Naive B cell (primary cell): ENCODE measurements at regions not wholly inside any gene's neighbourhood (a gene's known extent, or its start where the extent isn't known, plus 50 kb on each side); places are given as distances from the start of the nearest gene placed in this dataset.

Source experiments
- ATAC-seq, 2 donors: fragments of 150-1000 bp; cut with Tn5 transposase; 2 replicates each; pipeline ENCODE4 v1.10.0; 2021; ENCODE audit warnings: low read depth in 2 of 2, mild to moderate bottlenecking in 2 of 2, moderate library complexity in 2 of 2
- DNase-seq: peaks from one replicate; pipeline ENCODE4 v3.0.0; 2022
- H3K27ac Mint-ChIP-seq, 6 donors: one replicate each; pipeline ENCODE4 v1.8.0; 2020 to 2022; ENCODE audit warnings: mild to moderate bottlenecking in 6 of 6, mixed read lengths in 6 of 6, moderate library complexity in 5 of 6, inconsistent platforms in 2 of 6
- H3K27me3 Mint-ChIP-seq, 3 donors: one replicate each; pipeline ENCODE4 v1.8.0; 2021 to 2022; ENCODE audit warnings: mixed read lengths in 3 of 3, mild to moderate bottlenecking in 1 of 3
- H3K36me3 Mint-ChIP-seq, 2 donors: one replicate each; pipeline ENCODE4 v1.8.0; 2020 to 2022; ENCODE audit warnings: mixed read lengths in 2 of 2, inconsistent platforms in 1 of 2, mild to moderate bottlenecking in 1 of 2
- H3K4me1 Mint-ChIP-seq, 3 donors: one replicate each; pipeline ENCODE4 v1.8.0; 2020 to 2022; ENCODE audit warnings: mixed read lengths in 3 of 3, inconsistent platforms in 1 of 3, mild to moderate bottlenecking in 1 of 3, moderate library complexity in 1 of 3
- H3K4me3 Mint-ChIP-seq, 8 donors: one replicate each; pipeline ENCODE4 v1.8.0; 2020 to 2022; ENCODE audit warnings: mild to moderate bottlenecking in 8 of 8, mixed read lengths in 8 of 8, moderate library complexity in 8 of 8, inconsistent platforms in 2 of 8
- H3K9me3 Mint-ChIP-seq, 7 donors: one replicate each; pipeline ENCODE4 v1.8.0; 2020 to 2022; ENCODE audit warnings: mixed read lengths in 7 of 7, mild to moderate bottlenecking in 5 of 7, inconsistent platforms in 2 of 7, moderate library complexity in 1 of 7

DNA sequence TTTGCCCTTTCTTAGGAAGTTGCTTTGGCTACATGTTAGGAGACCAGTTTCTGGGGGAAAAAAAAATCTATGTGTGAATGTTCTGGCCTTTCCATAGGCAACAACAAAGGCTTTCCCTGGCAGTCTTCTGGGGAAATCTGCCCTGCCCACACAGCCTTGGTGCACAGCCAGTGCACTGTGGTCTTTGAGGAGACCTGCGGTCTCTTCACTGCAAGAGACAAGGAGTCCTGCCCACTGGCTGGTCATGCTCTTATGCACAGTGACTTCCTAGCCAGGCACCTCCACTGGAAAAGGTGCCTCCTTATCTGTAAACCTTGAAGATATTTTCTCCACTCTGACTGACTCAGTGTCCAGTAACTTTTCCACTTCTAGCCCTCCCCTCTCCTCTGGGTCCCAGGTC is 155.1 kb downstream of the SUCLA2 start:
- ATAC-seq (no peak), DNase-seq (no peak)
- H3K36me3 Mint-ChIP-seq, result no peaks in the 10 kb centered on the region
- H3K27ac Mint-ChIP-seq, result no peak overlapping the region
- H3K9me3 Mint-ChIP-seq, result peaks cover 0 to 7% (median 0%) of the 10 kb centered on the region in 7 donors
- no peak overlapping the region for H3K4me3 Mint-ChIP-seq
- H3K4me1 Mint-ChIP-seq, result no peaks in the 10 kb centered on the region
- peaks cover 0 to 9% (median 0%) of the 10 kb centered on the region in 3 donors for H3K27me3 Mint-ChIP-seq

DNA sequence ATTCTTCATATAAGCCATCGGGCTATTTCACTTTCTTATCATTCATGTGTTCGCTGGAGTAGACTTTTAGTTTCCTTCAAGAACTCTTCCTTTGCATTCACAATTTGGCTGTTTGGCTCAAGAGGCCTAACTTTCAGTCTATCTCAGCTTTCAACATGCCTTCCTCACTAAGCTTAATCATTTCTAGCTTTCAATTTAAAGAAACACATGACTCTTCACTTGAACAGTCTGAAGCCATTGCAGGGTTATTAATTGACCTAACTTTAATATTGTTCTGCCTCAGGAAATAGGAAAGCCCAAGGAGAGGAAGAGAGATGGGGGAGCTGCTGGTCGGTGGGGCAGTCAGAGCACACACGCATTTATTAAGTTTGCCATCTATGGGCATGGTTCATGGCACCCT is 158.1 kb downstream of the SUCLA2 start:
- no peaks in the 10 kb centered on the region for H3K9me3 Mint-ChIP-seq
- ATAC-seq, result no peak
- no peaks in the 10 kb centered on the region for H3K27me3 Mint-ChIP-seq
- H3K27ac Mint-ChIP-seq, result no peak overlapping the region
- DNase-seq, result no peak
- H3K36me3 Mint-ChIP-seq, result no peaks in the 10 kb centered on the region
- no peak overlapping the region for H3K4me3 Mint-ChIP-seq
- no peaks in the 10 kb centered on the region for H3K4me1 Mint-ChIP-seq

DNA sequence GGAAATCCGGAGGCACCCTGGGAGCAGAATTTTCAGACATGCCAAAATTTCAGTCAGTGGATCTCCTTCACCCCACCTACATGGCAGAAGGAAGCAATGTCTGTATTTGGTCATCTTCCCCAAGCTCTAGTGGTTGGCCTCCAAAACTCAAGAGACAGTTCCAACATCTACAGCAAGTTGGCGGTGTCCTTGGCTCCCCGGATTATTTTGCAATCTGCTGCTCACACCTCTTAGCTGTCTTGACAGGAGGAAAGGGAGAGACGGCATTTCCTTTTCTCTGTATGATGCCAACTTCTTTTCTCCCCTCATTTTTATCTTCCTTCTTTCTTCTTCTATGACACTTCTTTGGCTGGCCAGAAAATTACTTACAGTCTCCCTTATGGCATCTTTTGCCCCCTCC is 159.9 kb downstream of the SUCLA2 start:
- Mint-ChIP-seq H3K9me3 (no peaks in the 10 kb centered on the region), H3K4me1 (no peaks in the 10 kb centered on the region), H3K27ac (no peak overlapping the region), H3K36me3 (no peaks in the 10 kb centered on the region), H3K4me3 (no peak overlapping the region), H3K27me3 (no peaks in the 10 kb centered on the region)
- DNase-seq (no peak), ATAC-seq (no peak)

- ATAC-seq (no peak), DNase-seq (no peak)
- Mint-ChIP-seq H3K36me3 (no peaks in the 10 kb centered on the region), H3K4me1 (no peaks in the 10 kb centered on the region), H3K4me3 (no peak overlapping the region), H3K27me3 (peaks cover 0 to 4% (median 0%) of the 10 kb centered on the region in 3 donors), H3K27ac (no peak overlapping the region), H3K9me3 (no peaks in the 10 kb centered on the region)
These were observed 163.2 kb downstream of the SUCLA2 start for GRCh38 chr13:47837906-47838305.

- ATAC-seq (no peak), DNase-seq (no peak)
- Mint-ChIP-seq H3K27ac (peak overlapping the region in 1 of 6 donors; percentile 10), H3K27me3 (peaks cover 0 to 4% (median 0%) of the 10 kb centered on the region in 3 donors), H3K4me3 (no peak overlapping the region), H3K4me1 (no peaks in the 10 kb centered on the region), H3K9me3 (no peaks in the 10 kb centered on the region), H3K36me3 (no peaks in the 10 kb centered on the region)
These were observed 163.8 kb downstream of the SUCLA2 start for GRCh38 chr13:47837104-47837880.

- Mint-ChIP-seq H3K27me3 (peaks cover 0 to 4% (median 0%) of the 10 kb centered on the region in 3 donors), H3K4me3 (no peak overlapping the region)
These were observed 165.4 kb downstream of the SUCLA2 start for GRCh38 chr13:47835470-47836228.

DNA sequence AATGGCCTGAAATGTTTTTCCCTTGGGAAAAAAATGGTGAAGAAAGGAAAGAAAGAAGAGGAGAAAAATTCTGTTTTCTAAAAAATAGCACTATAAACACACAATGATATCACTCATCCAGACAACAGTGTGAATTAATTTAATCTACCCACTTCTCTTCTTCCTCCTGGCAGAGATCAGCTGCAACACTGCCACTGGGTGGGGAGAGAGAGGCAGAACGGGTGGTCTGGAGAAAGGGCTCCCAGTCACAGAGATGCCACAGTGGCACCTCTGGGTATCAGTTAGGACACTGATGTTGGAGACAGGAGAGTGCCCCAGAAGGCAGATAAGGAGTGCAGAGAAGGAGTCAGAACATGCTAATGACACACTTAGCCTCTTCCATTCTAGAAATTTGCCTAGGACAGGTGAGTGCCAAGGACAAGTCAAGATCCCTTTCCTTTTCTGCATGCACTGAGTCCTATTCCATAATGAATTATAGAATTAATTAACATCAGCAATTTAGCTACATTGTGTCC is 168.6 kb downstream of the SUCLA2 start:
- no peak overlapping the region for H3K4me3 Mint-ChIP-seq
- no peak for DNase-seq
- no peaks in the 10 kb centered on the region for H3K4me1 Mint-ChIP-seq
- no peaks in the 10 kb centered on the region for H3K9me3 Mint-ChIP-seq
- no peaks in the 10 kb centered on the region for H3K36me3 Mint-ChIP-seq
- H3K27me3 Mint-ChIP-seq, result peaks cover 0 to 4% (median 0%) of the 10 kb centered on the region in 3 donors
- ATAC-seq, result no peak
- H3K27ac Mint-ChIP-seq, result no peak overlapping the region

More at GRCh38 chr13:47835470-47836228, 165.4 kb downstream of the SUCLA2 start:
- Mint-ChIP-seq H3K36me3 (no peaks in the 10 kb centered on the region), H3K4me1 (no peaks in the 10 kb centered on the region), H3K27ac (no peak overlapping the region), H3K9me3 (no peaks in the 10 kb centered on the region)
- ATAC-seq, result no peak
- DNase-seq, result no peak

DNA sequence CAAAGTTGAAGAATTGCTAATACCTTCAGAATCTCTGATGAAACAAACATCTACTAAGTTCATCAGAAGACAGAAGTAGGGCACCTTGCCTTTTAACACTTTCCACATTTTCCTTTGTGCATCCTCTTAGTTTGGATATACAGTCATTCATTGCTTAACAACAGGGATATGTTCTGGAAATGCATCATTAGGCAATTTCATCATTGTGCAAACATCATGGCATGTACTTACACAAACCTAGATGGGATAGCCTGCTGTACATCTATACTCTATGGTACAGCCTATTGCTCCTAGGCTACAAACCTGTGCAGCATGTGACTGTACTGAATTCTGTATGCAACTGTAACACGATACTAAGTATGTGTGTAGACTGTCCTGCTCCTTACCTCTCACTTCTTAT is 169.8 kb downstream of the SUCLA2 start:
- Mint-ChIP-seq H3K9me3 (peaks cover 0 to 4% (median 0%) of the 10 kb centered on the region in 7 donors), H3K27ac (no peak overlapping the region), H3K4me3 (no peak overlapping the region), H3K4me1 (no peaks in the 10 kb centered on the region), H3K36me3 (peaks cover 0 to under 1% of the 10 kb centered on the region in 2 donors), H3K27me3 (peaks cover 0 to 4% (median 0%) of the 10 kb centered on the region in 3 donors)
- no peak for ATAC-seq
- DNase-seq, result no peak

DNA sequence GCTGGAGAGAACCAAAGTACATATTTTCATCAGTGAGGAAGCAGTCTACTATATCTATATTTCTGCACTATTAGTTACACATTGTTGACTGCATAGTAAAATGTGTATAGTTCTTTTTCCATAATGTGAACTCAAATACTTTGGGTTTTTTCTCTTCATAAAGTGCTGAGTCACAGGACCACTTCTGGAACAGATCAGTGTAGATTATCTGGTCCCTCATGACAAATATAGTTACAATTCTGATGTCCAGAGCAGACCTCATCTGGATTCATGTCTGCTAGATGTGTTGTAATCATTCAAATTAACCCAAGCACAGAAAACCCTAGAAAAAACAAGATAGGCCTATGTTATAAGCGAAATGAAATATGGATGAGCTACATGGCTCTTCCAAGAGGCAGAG is 171.4 kb downstream of the SUCLA2 start:
- Mint-ChIP-seq H3K27ac (peak overlapping the region in 1 of 6 donors; percentile 51), H3K4me1 (no peaks in the 10 kb centered on the region), H3K36me3 (peaks cover 15 to 17% of the 10 kb centered on the region in 2 donors), H3K9me3 (peaks cover 6 to 20% (median 14%) of the 10 kb centered on the region in 7 donors), H3K4me3 (no peak overlapping the region), H3K27me3 (no peaks in the 10 kb centered on the region)
- no peak for DNase-seq
- no peak for ATAC-seq

- Mint-ChIP-seq H3K9me3 (peaks cover 6 to 32% (median 26%) of the 10 kb centered on the region in 7 donors), H3K36me3 (peaks cover 18 to 23% of the 10 kb centered on the region in 2 donors), H3K4me1 (no peaks in the 10 kb centered on the region), H3K27ac (no peak overlapping the region), H3K4me3 (no peak overlapping the region), H3K27me3 (peaks cover 0 to 4% (median 0%) of the 10 kb centered on the region in 3 donors)
- DNase-seq (no peak), ATAC-seq (no peak)
These were observed 174.6 kb downstream of the SUCLA2 start for GRCh38 chr13:47826471-47826870.

DNA sequence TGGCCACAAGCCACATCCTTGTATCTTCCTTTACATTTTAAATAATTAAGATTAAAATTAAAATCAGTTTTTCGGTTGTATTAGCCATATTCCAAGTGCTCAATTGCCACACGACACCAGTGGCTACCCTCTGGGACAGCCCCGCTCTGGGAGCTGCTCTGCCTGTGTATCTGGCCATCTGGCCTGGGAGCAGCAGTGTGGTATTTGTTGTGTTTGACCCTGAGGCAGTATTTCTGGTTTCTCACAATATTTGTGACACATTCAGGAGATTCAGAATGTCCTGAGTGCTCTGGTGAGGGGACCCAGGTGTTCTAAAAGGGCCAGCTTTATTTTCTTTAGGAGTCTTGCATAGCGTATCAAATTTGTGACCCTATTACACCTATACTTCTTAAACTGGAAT is 179.0 kb downstream of the SUCLA2 start:
- ATAC-seq (no peak), DNase-seq (no peak)
- H3K27me3 Mint-ChIP-seq, result peaks cover 0 to 4% (median 0%) of the 10 kb centered on the region in 3 donors
- H3K27ac Mint-ChIP-seq, result no peak overlapping the region
- H3K36me3 Mint-ChIP-seq, result peaks cover 18 to 23% of the 10 kb centered on the region in 2 donors
- H3K4me3 Mint-ChIP-seq, result no peak overlapping the region
- H3K4me1 Mint-ChIP-seq, result no peaks in the 10 kb centered on the region
- H3K9me3 Mint-ChIP-seq, result peaks cover 6 to 32% (median 26%) of the 10 kb centered on the region in 7 donors

GRCh38 chr13:47816831-47817230 is 184.2 kb downstream of the SUCLA2 start:
- H3K27me3 Mint-ChIP-seq, result no peaks in the 10 kb centered on the region
- H3K36me3 Mint-ChIP-seq, result no peaks in the 10 kb centered on the region
- H3K4me3 Mint-ChIP-seq, result no peak overlapping the region
- H3K9me3 Mint-ChIP-seq, result no peaks in the 10 kb centered on the region
- H3K27ac Mint-ChIP-seq, result no peak overlapping the region
- ATAC-seq, result no peak
- no peaks in the 10 kb centered on the region for H3K4me1 Mint-ChIP-seq
- DNase-seq, result no peak

GRCh38 chr13:47813718-47814117 is 187.4 kb downstream of the SUCLA2 start:
- DNase-seq (no peak), ATAC-seq (no peak)
- Mint-ChIP-seq H3K9me3 (no peaks in the 10 kb centered on the region), H3K36me3 (no peaks in the 10 kb centered on the region), H3K27ac (no peak overlapping the region), H3K4me1 (no peaks in the 10 kb centered on the region), H3K4me3 (no peak overlapping the region), H3K27me3 (no peaks in the 10 kb centered on the region)

GRCh38 chr13:47809411-47809810 is 191.7 kb downstream of the SUCLA2 start:
- no peak overlapping the region for H3K27ac Mint-ChIP-seq
- no peak for ATAC-seq

More at GRCh38 chr13:47809411-47809810, 191.7 kb downstream of the SUCLA2 start:
- Mint-ChIP-seq H3K4me1 (no peaks in the 10 kb centered on the region), H3K27me3 (no peaks in the 10 kb centered on the region), H3K4me3 (no peak overlapping the region), H3K9me3 (no peaks in the 10 kb centered on the region), H3K36me3 (no peaks in the 10 kb centered on the region)
- DNase-seq, result no peak
